ENCODE measurements at regions not wholly inside any gene's neighbourhood (a gene's known extent, or its start where the extent isn't known, plus 50 kb on each side); places are given as distances from the start of the nearest gene placed in this dataset.

DNA sequence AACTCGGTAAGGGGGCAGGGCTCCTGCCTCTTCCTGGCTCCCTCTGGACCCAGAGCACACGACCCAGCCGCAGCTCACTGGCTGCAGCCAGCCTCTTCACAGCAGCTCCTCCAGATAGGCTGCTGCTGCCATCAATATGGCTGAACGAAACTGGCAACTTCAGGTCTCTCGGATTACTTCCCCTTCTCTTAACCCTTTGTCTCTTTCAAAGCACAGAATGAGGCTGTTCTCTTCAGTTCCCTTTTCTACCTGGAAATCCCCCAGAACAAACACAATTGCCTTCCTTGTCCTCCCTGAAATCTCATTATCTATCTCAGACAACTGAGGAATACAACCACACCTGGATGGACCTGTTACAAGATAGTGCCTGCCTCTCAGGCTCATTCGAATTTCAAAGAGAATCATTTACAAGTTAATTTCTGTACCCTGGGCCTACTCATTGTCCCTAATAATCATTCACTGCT, 193.4 kb upstream of the MBL2 start:
- Histone ChIP-seq H3K27ac (ENCODE audit: low read length) (no peak overlapping the region), H3K9me3 (ENCODE audit: control insufficient read depth in 2 of 2, low read length in 2 of 2) (no peaks in the 10 kb centered on the region), H3K9ac (ENCODE audit: low read length in 2 of 2) (no peak overlapping the region), H3K4me3 (ENCODE audit: low read length in 2 of 2) (no peak overlapping the region), H3K27me3 (ENCODE audit: control insufficient read depth in 1 of 2, insufficient read depth in 2 of 2, low read length in 2 of 2) (no peaks in the 10 kb centered on the region), H3K36me3 (ENCODE audit: control insufficient read depth in 2 of 2, insufficient read depth in 2 of 2, low read length in 2 of 2) (no peaks in the 10 kb centered on the region), H3K4me1 (ENCODE audit: control insufficient read depth, insufficient read depth, low read length) (no peaks in the 10 kb centered on the region)

DNA sequence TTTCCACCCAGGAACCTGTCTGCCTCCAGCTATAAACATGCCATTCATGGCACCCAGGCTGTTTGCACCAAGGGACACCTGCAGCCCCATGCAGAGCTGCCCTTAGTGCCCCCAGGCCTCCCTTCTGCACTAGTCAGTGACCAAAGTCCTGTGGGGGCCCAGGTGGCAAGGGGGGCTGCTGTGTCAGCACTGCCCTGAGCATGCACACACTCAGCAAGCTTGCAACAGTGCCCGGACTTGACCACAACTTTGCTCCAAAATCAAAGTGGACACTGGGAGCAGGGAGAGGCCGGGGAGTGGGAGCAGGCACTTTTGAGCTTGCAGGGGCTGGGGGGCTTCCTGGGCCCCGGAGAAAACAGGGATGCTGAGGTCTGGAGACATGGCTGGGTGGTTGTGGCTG, 192.9 kb upstream of the MBL2 start:
- H3K4me1 ChIP-seq (ENCODE audit: control insufficient read depth, insufficient read depth, low read length): no peaks in the 10 kb centered on the region
- no peak overlapping the region for H3K9ac ChIP-seq (ENCODE audit: low read length in 2 of 2)
- H3K27me3 ChIP-seq (ENCODE audit: control insufficient read depth in 1 of 2, insufficient read depth in 2 of 2, low read length in 2 of 2): no peaks in the 10 kb centered on the region
- H3K4me3 ChIP-seq (ENCODE audit: low read length in 2 of 2): no peak overlapping the region
- no peaks in the 10 kb centered on the region for H3K9me3 ChIP-seq (ENCODE audit: control insufficient read depth in 2 of 2, low read length in 2 of 2)
- no peaks in the 10 kb centered on the region for H3K36me3 ChIP-seq (ENCODE audit: control insufficient read depth in 2 of 2, insufficient read depth in 2 of 2, low read length in 2 of 2)
- no peak overlapping the region for H3K27ac ChIP-seq (ENCODE audit: low read length)

GRCh38 chr10:52961323-52961722, 188.7 kb upstream of the MBL2 start:
- H3K27me3 ChIP-seq (ENCODE audit: control insufficient read depth in 1 of 2, insufficient read depth in 2 of 2, low read length in 2 of 2): no peaks in the 10 kb centered on the region
- H3K4me3 ChIP-seq (ENCODE audit: low read length in 2 of 2): no peak overlapping the region
- no peaks in the 10 kb centered on the region for H3K9me3 ChIP-seq (ENCODE audit: control insufficient read depth in 2 of 2, low read length in 2 of 2)
- H3K27ac ChIP-seq (ENCODE audit: low read length): no peak overlapping the region
- H3K4me1 ChIP-seq (ENCODE audit: control insufficient read depth, insufficient read depth, low read length): no peaks in the 10 kb centered on the region
- H3K9ac ChIP-seq (ENCODE audit: low read length in 2 of 2): no peak overlapping the region
- H3K36me3 ChIP-seq (ENCODE audit: control insufficient read depth in 2 of 2, insufficient read depth in 2 of 2, low read length in 2 of 2): no peaks in the 10 kb centered on the region

DNA sequence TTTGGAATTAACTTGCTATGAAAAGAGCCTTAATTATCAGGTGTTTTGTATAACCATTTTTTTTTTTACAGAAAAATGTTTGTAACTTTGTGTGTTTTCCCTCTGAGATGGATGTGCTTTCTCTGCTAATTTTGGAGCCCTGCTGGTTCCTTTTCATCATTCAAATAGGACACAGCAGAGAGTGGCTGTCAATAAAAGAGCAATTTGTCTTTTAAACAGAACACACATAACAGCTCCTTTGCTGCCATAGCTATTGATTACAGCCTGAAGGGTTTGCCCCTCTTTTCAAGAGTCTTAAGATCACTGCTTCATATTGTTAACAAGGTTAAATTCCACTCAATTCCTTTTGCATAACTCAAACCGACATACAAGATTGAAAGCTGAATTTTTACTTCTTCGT, 187.2 kb upstream of the MBL2 start:
- Histone ChIP-seq H3K9ac (ENCODE audit: low read length in 2 of 2) (no peak overlapping the region), H3K36me3 (ENCODE audit: control insufficient read depth in 2 of 2, insufficient read depth in 2 of 2, low read length in 2 of 2) (no peaks in the 10 kb centered on the region), H3K9me3 (ENCODE audit: control insufficient read depth in 2 of 2, low read length in 2 of 2) (no peaks in the 10 kb centered on the region), H3K27ac (ENCODE audit: low read length) (no peak overlapping the region), H3K4me3 (ENCODE audit: low read length in 2 of 2) (no peak overlapping the region), H3K4me1 (ENCODE audit: control insufficient read depth, insufficient read depth, low read length) (no peaks in the 10 kb centered on the region), H3K27me3 (ENCODE audit: control insufficient read depth in 1 of 2, insufficient read depth in 2 of 2, low read length in 2 of 2) (no peaks in the 10 kb centered on the region)

GRCh38 chr10:52956861-52957260, 184.3 kb upstream of the MBL2 start:
- Histone ChIP-seq H3K27me3 (ENCODE audit: control insufficient read depth in 1 of 2, insufficient read depth in 2 of 2, low read length in 2 of 2) (no peaks in the 10 kb centered on the region), H3K9ac (ENCODE audit: low read length in 2 of 2) (no peak overlapping the region), H3K27ac (ENCODE audit: low read length) (no peak overlapping the region), H3K36me3 (ENCODE audit: control insufficient read depth in 2 of 2, insufficient read depth in 2 of 2, low read length in 2 of 2) (no peaks in the 10 kb centered on the region), H3K4me3 (ENCODE audit: low read length in 2 of 2) (no peak overlapping the region), H3K4me1 (ENCODE audit: control insufficient read depth, insufficient read depth, low read length) (no peaks in the 10 kb centered on the region), H3K9me3 (ENCODE audit: control insufficient read depth in 2 of 2, low read length in 2 of 2) (no peaks in the 10 kb centered on the region)

- Histone ChIP-seq H3K27ac (ENCODE audit: low read length) (no peak overlapping the region), H3K4me1 (ENCODE audit: control insufficient read depth, insufficient read depth, low read length) (no peaks in the 10 kb centered on the region), H3K27me3 (ENCODE audit: control insufficient read depth in 1 of 2, insufficient read depth in 2 of 2, low read length in 2 of 2) (no peaks in the 10 kb centered on the region), H3K4me3 (ENCODE audit: low read length in 2 of 2) (no peak overlapping the region), H3K9me3 (ENCODE audit: control insufficient read depth in 2 of 2, low read length in 2 of 2) (no peaks in the 10 kb centered on the region), H3K36me3 (ENCODE audit: control insufficient read depth in 2 of 2, insufficient read depth in 2 of 2, low read length in 2 of 2) (no peaks in the 10 kb centered on the region), H3K9ac (ENCODE audit: low read length in 2 of 2) (no peak overlapping the region)
These were observed 183.9 kb upstream of the MBL2 start for GRCh38 chr10:52956461-52956860.

DNA sequence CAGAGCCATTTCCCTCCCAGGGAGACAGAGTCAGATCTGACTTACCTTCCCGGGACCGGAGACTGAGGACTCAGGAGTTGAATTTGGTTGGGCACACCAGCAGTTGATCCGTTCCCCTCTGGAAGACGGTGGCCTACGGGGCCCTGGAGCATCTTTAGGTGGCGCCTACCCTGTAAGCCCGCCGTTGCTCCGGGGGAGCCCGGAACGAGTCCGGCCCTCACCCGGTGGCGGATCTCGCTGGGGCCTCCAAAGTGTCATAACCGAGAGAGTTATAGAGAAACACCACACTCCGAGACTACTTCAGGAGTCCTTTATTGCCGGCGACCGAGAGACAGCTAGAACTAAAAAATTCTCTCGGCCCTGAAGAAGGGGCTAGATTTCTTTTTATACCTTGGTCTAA, 182.8 kb upstream of the MBL2 start:
- H3K27ac ChIP-seq (ENCODE audit: low read length): no peak overlapping the region
- no peak overlapping the region for H3K4me3 ChIP-seq (ENCODE audit: low read length in 2 of 2)
- no peaks in the 10 kb centered on the region for H3K9me3 ChIP-seq (ENCODE audit: control insufficient read depth in 2 of 2, low read length in 2 of 2)

DNA sequence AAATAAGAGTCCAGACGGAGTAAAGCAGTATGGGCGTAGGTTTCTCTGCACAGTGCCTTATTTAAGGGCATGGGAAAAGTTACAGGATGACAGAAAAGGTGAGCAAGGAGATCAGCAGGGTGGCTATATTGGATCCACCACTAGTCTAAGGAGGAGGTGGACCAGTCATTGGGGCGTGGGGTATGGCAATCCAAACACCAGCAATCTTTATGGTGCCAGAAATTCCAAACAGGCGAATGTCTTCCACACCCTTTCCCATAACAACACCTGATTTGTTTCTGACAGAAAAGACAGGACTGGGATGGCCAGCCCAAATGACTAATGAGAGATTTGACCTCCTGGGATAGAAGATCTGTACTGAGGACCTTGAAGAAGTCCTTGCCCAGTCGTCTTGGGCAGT, 181.8 kb upstream of the MBL2 start:
- H3K36me3 ChIP-seq (ENCODE audit: control insufficient read depth in 2 of 2, insufficient read depth in 2 of 2, low read length in 2 of 2): no peaks in the 10 kb centered on the region
- H3K9ac ChIP-seq (ENCODE audit: low read length in 2 of 2): no peak overlapping the region
- H3K9me3 ChIP-seq (ENCODE audit: control insufficient read depth in 2 of 2, low read length in 2 of 2): no peaks in the 10 kb centered on the region
- H3K4me3 ChIP-seq (ENCODE audit: low read length in 2 of 2): no peak overlapping the region
- H3K4me1 ChIP-seq (ENCODE audit: control insufficient read depth, insufficient read depth, low read length): no peaks in the 10 kb centered on the region
- H3K27ac ChIP-seq (ENCODE audit: low read length): no peak overlapping the region
- H3K27me3 ChIP-seq (ENCODE audit: control insufficient read depth in 1 of 2, insufficient read depth in 2 of 2, low read length in 2 of 2): no peaks in the 10 kb centered on the region

More for the DNA sequence above, 182.8 kb upstream of the MBL2 start:
- Histone ChIP-seq H3K9ac (ENCODE audit: low read length in 2 of 2) (no peak overlapping the region), H3K27me3 (ENCODE audit: control insufficient read depth in 1 of 2, insufficient read depth in 2 of 2, low read length in 2 of 2) (no peaks in the 10 kb centered on the region), H3K4me1 (ENCODE audit: control insufficient read depth, insufficient read depth, low read length) (no peaks in the 10 kb centered on the region), H3K36me3 (ENCODE audit: control insufficient read depth in 2 of 2, insufficient read depth in 2 of 2, low read length in 2 of 2) (no peaks in the 10 kb centered on the region)

DNA sequence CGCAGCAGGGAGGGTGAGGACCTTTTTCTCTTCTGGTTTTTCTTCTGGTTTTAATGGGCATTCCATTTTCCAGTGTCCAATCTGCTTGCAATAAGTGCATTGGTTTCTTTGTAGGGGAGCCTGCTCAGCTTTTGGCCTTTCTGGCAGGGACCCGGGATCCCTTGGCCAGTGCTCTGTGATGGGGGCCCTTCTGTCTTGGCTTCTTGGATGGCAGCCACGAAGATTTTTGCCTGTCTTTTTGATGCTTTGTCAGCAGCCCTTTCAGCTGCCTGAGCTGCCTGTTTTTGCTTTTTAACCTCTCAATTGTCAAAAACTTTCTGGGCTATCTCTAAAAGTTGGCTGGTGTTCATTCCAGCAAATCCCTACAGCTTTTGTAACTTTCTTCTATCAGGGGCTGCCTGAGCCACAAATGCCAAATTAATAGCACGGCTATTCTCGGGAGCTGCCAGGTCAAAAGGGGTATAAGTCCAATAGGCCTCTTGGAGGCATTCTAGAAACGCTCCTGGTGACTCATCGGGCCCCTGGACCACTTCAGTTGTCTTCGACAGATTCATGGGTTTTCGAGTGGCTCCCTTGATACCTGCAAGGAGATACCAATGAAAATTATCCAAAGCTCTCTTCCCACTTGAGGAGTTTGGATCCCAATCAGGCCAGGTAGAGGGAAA, 179.9 kb upstream of the MBL2 start:
- Histone ChIP-seq H3K36me3 (ENCODE audit: control insufficient read depth in 2 of 2, insufficient read depth in 2 of 2, low read length in 2 of 2) (no peaks in the 10 kb centered on the region), H3K9me3 (ENCODE audit: control insufficient read depth in 2 of 2, low read length in 2 of 2) (no peaks in the 10 kb centered on the region), H3K4me1 (ENCODE audit: control insufficient read depth, insufficient read depth, low read length) (no peaks in the 10 kb centered on the region), H3K27ac (ENCODE audit: low read length) (no peak overlapping the region), H3K9ac (ENCODE audit: low read length in 2 of 2) (no peak overlapping the region), H3K27me3 (ENCODE audit: control insufficient read depth in 1 of 2, insufficient read depth in 2 of 2, low read length in 2 of 2) (no peaks in the 10 kb centered on the region), H3K4me3 (ENCODE audit: low read length in 2 of 2) (no peak overlapping the region)

- no peak overlapping the region for H3K27ac ChIP-seq (ENCODE audit: low read length)
- H3K4me3 ChIP-seq (ENCODE audit: low read length in 2 of 2): no peak overlapping the region
- H3K36me3 ChIP-seq (ENCODE audit: control insufficient read depth in 2 of 2, insufficient read depth in 2 of 2, low read length in 2 of 2): no peaks in the 10 kb centered on the region
- H3K9ac ChIP-seq (ENCODE audit: low read length in 2 of 2): no peak overlapping the region
- H3K9me3 ChIP-seq (ENCODE audit: control insufficient read depth in 2 of 2, low read length in 2 of 2): no peaks in the 10 kb centered on the region
- no peaks in the 10 kb centered on the region for H3K27me3 ChIP-seq (ENCODE audit: control insufficient read depth in 1 of 2, insufficient read depth in 2 of 2, low read length in 2 of 2)
- no peaks in the 10 kb centered on the region for H3K4me1 ChIP-seq (ENCODE audit: control insufficient read depth, insufficient read depth, low read length)
These were observed 179.2 kb upstream of the MBL2 start for GRCh38 chr10:52951824-52952223.

DNA sequence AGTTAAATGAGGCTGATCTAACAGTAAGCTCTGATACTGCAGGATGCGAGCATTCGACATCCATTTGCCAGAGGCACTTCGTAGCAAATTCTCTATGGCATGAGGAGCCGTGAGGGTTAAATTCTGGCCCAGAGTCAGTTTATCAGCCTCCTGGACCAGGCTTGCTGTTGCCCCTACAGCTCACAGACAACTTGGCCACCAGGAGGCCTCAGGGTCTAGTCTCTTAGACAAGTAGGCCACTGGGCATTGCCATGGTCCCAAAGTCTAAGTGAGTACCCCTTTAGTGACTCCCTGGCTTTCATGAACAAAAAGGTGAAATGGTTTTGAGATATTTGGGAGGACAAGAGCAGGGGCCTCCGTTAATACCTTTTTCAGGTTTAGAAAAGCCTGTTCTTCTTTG, 178.0 kb upstream of the MBL2 start:
- Histone ChIP-seq H3K4me1 (ENCODE audit: control insufficient read depth, insufficient read depth, low read length) (no peaks in the 10 kb centered on the region), H3K9me3 (ENCODE audit: control insufficient read depth in 2 of 2, low read length in 2 of 2) (no peaks in the 10 kb centered on the region), H3K36me3 (ENCODE audit: control insufficient read depth in 2 of 2, insufficient read depth in 2 of 2, low read length in 2 of 2) (no peaks in the 10 kb centered on the region), H3K27me3 (ENCODE audit: control insufficient read depth in 1 of 2, insufficient read depth in 2 of 2, low read length in 2 of 2) (no peaks in the 10 kb centered on the region), H3K4me3 (ENCODE audit: low read length in 2 of 2) (no peak overlapping the region), H3K27ac (ENCODE audit: low read length) (no peak overlapping the region), H3K9ac (ENCODE audit: low read length in 2 of 2) (no peak overlapping the region)

All from stomach smooth muscle (tissue), 2 donors.